Sigmoid colon (tissue), 4 donors: ENCODE measurements at regions not wholly inside any gene's neighbourhood (a gene's known extent, or its start where the extent isn't known, plus 50 kb on each side); places are given as distances from the start of the nearest gene placed in this dataset.

ENCODE experiments used
- POLR2A ChIP-seq, 2 donors: fragments of 450-650 bp; IDR thresholded peaks; one replicate each; pipeline ENCODE4 v1.6.1; 2016; ENCODE audit warnings: antibody characterized with exemption in 2 of 2, mild to moderate bottlenecking in 2 of 2, moderate library complexity in 2 of 2
- POLR2AphosphoS5 ChIP-seq, 4 donors: sonication (generic); formaldehyde crosslinking; IDR thresholded peaks; one replicate each; pipeline ENCODE4 v1.6.1; 2017; ENCODE audit warnings: antibody characterized with exemption in 4 of 4
- TF ChIP-seq, protein P1 (sequence below), 4 experiments: fragments of 450-650 bp in 3 of 4; fragments of 200-600 bp in 1 of 4; IDR thresholded peaks; one replicate each; pipeline ENCODE4 v1.5.1; 2016 to 2019; ENCODE audit warnings: antibody characterized with exemption in 4 of 4, mild to moderate bottlenecking in 3 of 4, moderate library complexity in 2 of 4

DNA sequence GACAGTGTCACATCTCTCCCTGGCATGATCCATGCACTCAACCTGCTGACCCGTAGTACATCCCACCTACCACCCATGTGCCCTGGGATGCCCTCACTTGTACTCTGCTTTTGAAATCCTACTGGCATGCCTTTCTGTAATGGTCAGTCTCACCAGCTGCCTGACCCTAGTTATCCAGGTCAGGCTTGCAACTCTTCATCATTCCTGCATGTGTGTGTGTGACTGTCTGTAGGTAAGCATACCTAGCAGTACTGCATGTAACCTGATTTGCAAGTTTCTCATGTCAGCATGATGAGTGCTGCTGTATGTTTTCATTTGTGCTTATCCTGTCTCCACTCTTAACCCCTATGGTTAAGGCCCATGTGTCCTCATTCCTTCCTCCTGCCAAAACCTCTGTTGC lies 202.0 kb upstream of the MTNR1B start:
- TF ChIP-seq, protein P1, sequence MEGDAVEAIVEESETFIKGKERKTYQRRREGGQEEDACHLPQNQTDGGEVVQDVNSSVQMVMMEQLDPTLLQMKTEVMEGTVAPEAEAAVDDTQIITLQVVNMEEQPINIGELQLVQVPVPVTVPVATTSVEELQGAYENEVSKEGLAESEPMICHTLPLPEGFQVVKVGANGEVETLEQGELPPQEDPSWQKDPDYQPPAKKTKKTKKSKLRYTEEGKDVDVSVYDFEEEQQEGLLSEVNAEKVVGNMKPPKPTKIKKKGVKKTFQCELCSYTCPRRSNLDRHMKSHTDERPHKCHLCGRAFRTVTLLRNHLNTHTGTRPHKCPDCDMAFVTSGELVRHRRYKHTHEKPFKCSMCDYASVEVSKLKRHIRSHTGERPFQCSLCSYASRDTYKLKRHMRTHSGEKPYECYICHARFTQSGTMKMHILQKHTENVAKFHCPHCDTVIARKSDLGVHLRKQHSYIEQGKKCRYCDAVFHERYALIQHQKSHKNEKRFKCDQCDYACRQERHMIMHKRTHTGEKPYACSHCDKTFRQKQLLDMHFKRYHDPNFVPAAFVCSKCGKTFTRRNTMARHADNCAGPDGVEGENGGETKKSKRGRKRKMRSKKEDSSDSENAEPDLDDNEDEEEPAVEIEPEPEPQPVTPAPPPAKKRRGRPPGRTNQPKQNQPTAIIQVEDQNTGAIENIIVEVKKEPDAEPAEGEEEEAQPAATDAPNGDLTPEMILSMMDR (IDR thresholded peaks at IDR 0.05): no peak
- no peak for TF ChIP-seq POLR2A (IDR thresholded peaks at IDR 0.05)
- TF ChIP-seq POLR2AphosphoS5 (IDR thresholded peaks at IDR 0.05): no peak
